Breast epithelium (tissue), 3 donors: ENCODE measurements at regions not wholly inside any gene's neighbourhood (a gene's known extent, or its start where the extent isn't known, plus 50 kb on each side); places are given as distances from the start of the nearest gene placed in this dataset.
"Not testable (repeated sequence)": the region's sequence is repeated elsewhere in the genome, so short reads cannot be mapped to it uniquely, and the experiment has no call there.

Experiments used
- POLR2A ChIP-seq: fragments of 450-650 bp; IDR thresholded peaks from one replicate; pipeline ENCODE4 v1.6.1; 2016; ENCODE audit warnings: antibody characterized with exemption, mild to moderate bottlenecking, moderate library complexity
- POLR2AphosphoS5 ChIP-seq, 3 donors: sonication (generic); formaldehyde crosslinking; IDR thresholded peaks; one replicate each; pipeline ENCODE4 v1.6.1; 2017; ENCODE audit warnings: antibody characterized with exemption in 3 of 3
- TF ChIP-seq, protein P1 (sequence below), 3 donors: fragments of 450-650 bp; IDR thresholded peaks; one replicate each; pipeline ENCODE4 v1.5.1; 2016 to 2017; ENCODE audit warnings: antibody characterized with exemption in 3 of 3, mild to moderate bottlenecking in 3 of 3, moderate library complexity in 3 of 3

DNA sequence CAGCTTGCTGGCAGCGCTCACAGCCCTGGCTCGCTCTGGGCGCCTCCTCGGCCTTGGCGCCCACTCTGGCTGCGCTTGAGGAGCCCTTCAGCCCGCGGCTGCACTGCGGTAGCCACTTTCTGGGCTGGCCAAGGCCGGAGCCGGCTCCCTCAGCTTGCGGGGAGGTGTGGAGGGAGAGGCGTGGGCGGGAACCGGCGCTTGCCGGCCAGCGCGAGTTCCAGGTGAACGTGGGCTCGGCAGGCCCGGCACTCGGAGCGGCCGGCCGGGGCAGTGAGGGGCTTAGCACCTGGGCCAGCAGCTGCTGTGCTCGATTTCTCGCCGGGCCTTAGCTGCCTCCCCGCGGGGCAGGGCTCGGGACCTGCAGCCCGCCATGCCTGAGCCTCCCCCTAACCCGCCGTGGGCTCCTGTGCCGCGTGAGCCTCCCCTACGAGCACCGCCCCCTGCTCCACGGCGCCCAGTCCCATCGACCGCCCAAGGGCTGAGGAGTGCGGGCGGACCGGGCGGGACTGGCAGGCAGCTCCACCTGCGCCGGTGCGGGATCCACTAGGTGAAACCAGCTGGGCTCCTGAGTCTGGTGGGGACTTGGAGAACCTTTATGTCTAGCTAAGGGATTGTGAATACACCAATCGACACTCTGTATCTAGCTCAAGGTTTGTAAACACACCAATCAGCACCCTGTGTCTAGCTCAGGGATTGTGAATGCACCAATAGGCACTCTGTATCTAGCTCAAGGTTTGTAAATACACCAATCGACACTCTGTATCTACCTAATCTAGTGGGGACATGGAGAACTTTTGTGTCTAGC, 1090.1 kb upstream of the TMPRSS15 start:
- TF ChIP-seq, protein P1, sequence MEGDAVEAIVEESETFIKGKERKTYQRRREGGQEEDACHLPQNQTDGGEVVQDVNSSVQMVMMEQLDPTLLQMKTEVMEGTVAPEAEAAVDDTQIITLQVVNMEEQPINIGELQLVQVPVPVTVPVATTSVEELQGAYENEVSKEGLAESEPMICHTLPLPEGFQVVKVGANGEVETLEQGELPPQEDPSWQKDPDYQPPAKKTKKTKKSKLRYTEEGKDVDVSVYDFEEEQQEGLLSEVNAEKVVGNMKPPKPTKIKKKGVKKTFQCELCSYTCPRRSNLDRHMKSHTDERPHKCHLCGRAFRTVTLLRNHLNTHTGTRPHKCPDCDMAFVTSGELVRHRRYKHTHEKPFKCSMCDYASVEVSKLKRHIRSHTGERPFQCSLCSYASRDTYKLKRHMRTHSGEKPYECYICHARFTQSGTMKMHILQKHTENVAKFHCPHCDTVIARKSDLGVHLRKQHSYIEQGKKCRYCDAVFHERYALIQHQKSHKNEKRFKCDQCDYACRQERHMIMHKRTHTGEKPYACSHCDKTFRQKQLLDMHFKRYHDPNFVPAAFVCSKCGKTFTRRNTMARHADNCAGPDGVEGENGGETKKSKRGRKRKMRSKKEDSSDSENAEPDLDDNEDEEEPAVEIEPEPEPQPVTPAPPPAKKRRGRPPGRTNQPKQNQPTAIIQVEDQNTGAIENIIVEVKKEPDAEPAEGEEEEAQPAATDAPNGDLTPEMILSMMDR (IDR thresholded peaks at IDR 0.05) = not testable (repeated sequence)
- TF ChIP-seq POLR2AphosphoS5 (IDR thresholded peaks at IDR 0.05); POLR2A: not testable (repeated sequence)
